Ascending aorta (tissue), 2 donors: ENCODE measurements at regions not wholly inside any gene's neighbourhood (a gene's known extent, or its start where the extent isn't known, plus 50 kb on each side); places are given as distances from the start of the nearest gene placed in this dataset.

Experiments used
- DNase-seq, 2 donors: peaks; one replicate each; pipeline ENCODE4 v3.0.0-alpha.2; 2019; ENCODE audit warnings: low spot score in 2 of 2
- H3K27ac ChIP-seq, 2 donors: fragments of 200-600 bp; sonication (generic); one replicate each; pipeline ENCODE4 v1.5.1; 2016 to 2017; ENCODE audit warnings: mild to moderate bottlenecking in 1 of 2
- H3K27me3 ChIP-seq: fragments of 200-600 bp; sonication (generic); one replicate; pipeline ENCODE4 v1.5.1; 2017
- H3K36me3 ChIP-seq, 2 donors: fragments of 200-600 bp; sonication (generic); one replicate each; pipeline ENCODE4 v1.5.1; 2016
- H3K4me1 ChIP-seq, 2 donors: fragments of 200-600 bp; sonication (generic); one replicate each; pipeline ENCODE4 v1.5.1; 2016 to 2017; ENCODE audit warnings: mild to moderate bottlenecking in 1 of 2
- H3K4me3 ChIP-seq, 2 donors: fragments of 200-600 bp; sonication (generic); one replicate each; pipeline ENCODE4 v1.5.1; 2016 to 2017; ENCODE audit warnings: mild to moderate bottlenecking in 1 of 2
- H3K9me3 ChIP-seq, 2 donors: fragments of 200-600 bp; sonication (generic); one replicate each; pipeline ENCODE4 v1.5.1; 2016
- CTCF ChIP-seq, 3 experiments: fragments of 200-600 bp in 2 of 3; fragments of 450-650 bp in 1 of 3; sonication (generic) in 2 of 3; IDR thresholded peaks; one replicate each; pipeline ENCODE4 v1.5.1; 2016 to 2019; ENCODE audit warnings: antibody characterized with exemption in 3 of 3, mild to moderate bottlenecking in 1 of 3, moderate library complexity in 1 of 3
- intact Hi-C: fragments of 100-400 bp; cut with DNase I; formaldehyde crosslinking; loops from one replicate; pipeline ENCODE4 v1.15.1; 2023

- Histone ChIP-seq H3K4me1 (no peaks in the 10 kb centered on the region), H3K9me3 (no peaks in the 10 kb centered on the region), H3K4me3 (no peak overlapping the region), H3K27me3 (no peaks in the 10 kb centered on the region), H3K27ac (no peak overlapping the region), H3K36me3 (no peaks in the 10 kb centered on the region)
- DNase-seq: no peak
- intact Hi-C loops: no loop called here
- TF ChIP-seq CTCF (IDR thresholded peaks at IDR 0.05): no peak
Observed at GRCh38 chr6:130655586-130655985, 171.6 kb upstream of the SMLR1 start.

GRCh38 chr6:130661077-130661476 lies 166.1 kb upstream of the SMLR1 start:
- no peaks in the 10 kb centered on the region for H3K36me3 ChIP-seq
- no peaks in the 10 kb centered on the region for H3K4me1 ChIP-seq
- H3K27me3 ChIP-seq: no peaks in the 10 kb centered on the region
- H3K4me3 ChIP-seq: no peak overlapping the region
- no peak for TF ChIP-seq CTCF (IDR thresholded peaks at IDR 0.05)
- no peak overlapping the region for H3K27ac ChIP-seq
- H3K9me3 ChIP-seq: no peaks in the 10 kb centered on the region
- intact Hi-C loops: no loop called here
- DNase-seq: no peak

- no peak for DNase-seq
- no peaks in the 10 kb centered on the region for H3K36me3 ChIP-seq
- no peaks in the 10 kb centered on the region for H3K27me3 ChIP-seq
- no peak overlapping the region for H3K4me3 ChIP-seq
- no peak overlapping the region for H3K27ac ChIP-seq
- TF ChIP-seq CTCF (IDR thresholded peaks at IDR 0.05): no peak
- intact Hi-C loops: no loop called here
- no peaks in the 10 kb centered on the region for H3K9me3 ChIP-seq
- H3K4me1 ChIP-seq: no peaks in the 10 kb centered on the region
Observed at GRCh38 chr6:130666786-130667185, 160.4 kb upstream of the SMLR1 start.

- Histone ChIP-seq H3K27ac (no peak overlapping the region), H3K4me1 (no peaks in the 10 kb centered on the region), H3K4me3 (no peak overlapping the region), H3K36me3 (no peaks in the 10 kb centered on the region), H3K27me3 (no peaks in the 10 kb centered on the region), H3K9me3 (no peaks in the 10 kb centered on the region)
- intact Hi-C loops: no loop called here
- no peak for DNase-seq
- no peak for TF ChIP-seq CTCF (IDR thresholded peaks at IDR 0.05)
Observed at GRCh38 chr6:130670142-130670541, 157.1 kb upstream of the SMLR1 start.

- intact Hi-C loops: no loop called here
- Histone ChIP-seq H3K27me3 (no peaks in the 10 kb centered on the region), H3K27ac (no peak overlapping the region), H3K9me3 (no peaks in the 10 kb centered on the region), H3K4me1 (no peaks in the 10 kb centered on the region), H3K36me3 (no peaks in the 10 kb centered on the region), H3K4me3 (no peak overlapping the region)
- TF ChIP-seq CTCF (IDR thresholded peaks at IDR 0.05): no peak
- no peak for DNase-seq
Observed at GRCh38 chr6:130671119-130671518, 156.1 kb upstream of the SMLR1 start.

- DNase-seq: no peak
- intact Hi-C loops: no loop called here
- H3K27ac ChIP-seq: no peak overlapping the region
- TF ChIP-seq CTCF (IDR thresholded peaks at IDR 0.05): no peak
- H3K4me3 ChIP-seq: no peak overlapping the region
- no peaks in the 10 kb centered on the region for H3K27me3 ChIP-seq
- no peaks in the 10 kb centered on the region for H3K36me3 ChIP-seq
- no peaks in the 10 kb centered on the region for H3K9me3 ChIP-seq
- H3K4me1 ChIP-seq: peaks cover 0 to 3% of the 10 kb centered on the region in 2 donors
Observed at GRCh38 chr6:130671577-130671976, 155.6 kb upstream of the SMLR1 start.
